Fibroblast of pulmonary artery (primary cell): ENCODE measurements at regions not wholly inside any gene's neighbourhood (a gene's known extent, or its start where the extent isn't known, plus 50 kb on each side); places are given as distances from the start of the nearest gene placed in this dataset.
"Not testable (repeated sequence)": the region's sequence is repeated elsewhere in the genome, so short reads cannot be mapped to it uniquely, and the experiment has no call there.

ENCODE experiments used
- DNase-seq: peaks from one replicate; pipeline ENCODE4 v3.0.0-alpha.2; 2010; ENCODE audit warnings: low read depth
- H3K4me3 ChIP-seq: replicated peaks from 2 replicates; pipeline ENCODE4 v1.5.1; 2011; ENCODE audit warnings: low read depth, mild to moderate bottlenecking, control low read depth, low read length, moderate library complexity
- TF ChIP-seq, protein P1 (sequence below): IDR thresholded peaks from 2 replicates; pipeline ENCODE4 v1.5.1; 2011; ENCODE audit warnings: mild to moderate bottlenecking, control low read depth, low read length, inconsistent platforms; ENCODE audit errors: missing control alignments

DNA sequence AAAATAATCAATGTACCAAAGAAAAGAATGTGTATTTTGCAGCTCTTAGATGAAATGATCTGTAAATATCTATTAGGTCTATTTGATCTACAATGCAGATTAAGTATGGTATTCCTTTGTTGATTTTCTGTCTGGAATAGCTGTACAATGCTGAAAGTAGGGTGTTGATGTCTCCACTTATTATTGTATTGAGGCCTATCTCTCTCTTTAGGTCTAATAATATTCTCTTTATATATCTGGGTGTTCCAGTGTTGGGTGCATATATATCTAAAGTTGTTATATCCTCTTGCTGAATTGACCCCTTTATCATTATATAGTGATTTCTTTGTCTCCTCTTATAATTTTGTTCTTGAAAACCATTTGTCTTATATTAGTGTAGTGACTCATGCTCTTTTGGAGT, 885.5 kb upstream of the FOXG1 start:
- H3K4me3 ChIP-seq = no peak overlapping the region
- TF ChIP-seq, protein P1, sequence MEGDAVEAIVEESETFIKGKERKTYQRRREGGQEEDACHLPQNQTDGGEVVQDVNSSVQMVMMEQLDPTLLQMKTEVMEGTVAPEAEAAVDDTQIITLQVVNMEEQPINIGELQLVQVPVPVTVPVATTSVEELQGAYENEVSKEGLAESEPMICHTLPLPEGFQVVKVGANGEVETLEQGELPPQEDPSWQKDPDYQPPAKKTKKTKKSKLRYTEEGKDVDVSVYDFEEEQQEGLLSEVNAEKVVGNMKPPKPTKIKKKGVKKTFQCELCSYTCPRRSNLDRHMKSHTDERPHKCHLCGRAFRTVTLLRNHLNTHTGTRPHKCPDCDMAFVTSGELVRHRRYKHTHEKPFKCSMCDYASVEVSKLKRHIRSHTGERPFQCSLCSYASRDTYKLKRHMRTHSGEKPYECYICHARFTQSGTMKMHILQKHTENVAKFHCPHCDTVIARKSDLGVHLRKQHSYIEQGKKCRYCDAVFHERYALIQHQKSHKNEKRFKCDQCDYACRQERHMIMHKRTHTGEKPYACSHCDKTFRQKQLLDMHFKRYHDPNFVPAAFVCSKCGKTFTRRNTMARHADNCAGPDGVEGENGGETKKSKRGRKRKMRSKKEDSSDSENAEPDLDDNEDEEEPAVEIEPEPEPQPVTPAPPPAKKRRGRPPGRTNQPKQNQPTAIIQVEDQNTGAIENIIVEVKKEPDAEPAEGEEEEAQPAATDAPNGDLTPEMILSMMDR = no peak
- DNase-seq = no peak

DNA sequence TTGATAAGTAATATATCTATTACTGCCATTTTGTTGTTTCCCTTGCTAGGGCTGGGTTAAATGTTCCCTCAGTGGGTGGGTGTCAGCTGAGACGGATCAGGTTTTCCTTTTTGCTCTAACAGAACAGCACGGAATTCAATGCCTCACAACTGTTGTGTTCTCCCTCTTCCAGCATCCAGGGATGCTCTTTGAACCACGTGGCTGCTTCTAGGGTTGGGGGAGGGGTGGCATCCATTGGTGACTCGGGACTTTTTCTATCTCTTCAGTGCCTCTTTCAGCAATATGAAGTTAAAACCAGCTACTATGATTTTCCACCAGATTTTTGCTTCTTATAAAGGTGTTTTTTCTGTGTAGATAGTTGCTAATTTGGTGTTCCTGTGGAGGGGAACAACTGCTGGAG, 884.9 kb upstream of the FOXG1 start:
- DNase-seq = no peak
- no peak overlapping the region for H3K4me3 ChIP-seq
- TF ChIP-seq, protein P1 = no peak

DNA sequence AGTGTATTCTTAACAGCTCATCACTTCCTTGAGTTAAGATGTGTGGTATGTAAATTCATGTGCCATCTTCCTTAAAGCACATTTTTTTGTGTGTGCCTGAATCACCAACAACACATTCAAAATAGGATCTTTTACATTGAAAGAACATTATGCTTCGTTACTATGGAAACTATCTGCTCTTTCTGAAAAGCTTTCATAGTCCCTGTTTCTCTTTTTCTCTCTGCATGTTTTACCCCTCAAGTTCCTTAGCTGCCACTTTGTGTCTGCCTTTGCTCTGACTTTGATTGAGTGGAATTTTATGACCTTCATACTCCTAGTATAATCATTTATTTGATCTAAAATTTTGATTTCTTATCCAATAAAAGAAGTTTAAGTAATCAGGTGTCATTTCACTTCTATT, 880.3 kb upstream of the FOXG1 start:
- no peak for DNase-seq
- H3K4me3 ChIP-seq = no peak overlapping the region
- TF ChIP-seq, protein P1 = no peak

DNA sequence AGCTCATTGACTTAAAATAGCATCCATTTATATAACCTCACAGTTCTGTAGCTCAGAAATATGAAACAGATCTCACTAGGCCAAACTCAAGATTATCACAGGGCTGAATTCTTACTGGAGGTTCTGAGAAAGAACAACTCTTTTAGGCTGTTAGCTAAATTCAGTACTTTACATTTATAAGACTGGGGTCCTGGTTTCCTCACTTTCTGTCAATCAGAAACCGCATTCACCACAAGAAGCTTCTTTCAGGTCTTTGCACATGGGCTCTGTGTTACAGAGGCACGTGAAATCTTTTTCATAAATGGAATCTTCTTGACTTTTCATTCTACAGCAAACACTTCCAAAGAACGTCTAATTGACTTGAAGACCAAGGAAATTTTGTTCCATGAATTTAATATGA, 876.3 kb upstream of the FOXG1 start:
- no peak for DNase-seq
- TF ChIP-seq, protein P1 = no peak
- no peak overlapping the region for H3K4me3 ChIP-seq

DNA sequence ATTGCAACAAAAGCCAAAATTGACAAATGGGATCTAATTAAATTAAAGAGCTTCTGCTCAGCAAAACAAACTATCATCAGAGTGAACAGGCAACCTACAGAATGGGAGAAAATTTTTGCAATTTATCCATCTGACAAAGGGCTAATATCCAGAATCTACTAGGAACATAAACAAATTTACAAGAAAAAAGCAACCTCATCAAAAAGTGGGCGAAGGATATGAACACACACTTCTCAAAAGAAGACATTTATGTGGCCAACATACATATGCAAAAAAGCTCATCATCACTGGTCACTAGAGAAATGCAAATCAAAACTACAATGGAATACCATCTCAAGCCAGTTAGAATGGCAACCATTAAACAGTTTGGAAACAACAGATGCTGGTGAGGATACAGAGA, 858.1 kb upstream of the FOXG1 start:
- not testable (repeated sequence) for DNase-seq, H3K4me3 ChIP-seq

DNA sequence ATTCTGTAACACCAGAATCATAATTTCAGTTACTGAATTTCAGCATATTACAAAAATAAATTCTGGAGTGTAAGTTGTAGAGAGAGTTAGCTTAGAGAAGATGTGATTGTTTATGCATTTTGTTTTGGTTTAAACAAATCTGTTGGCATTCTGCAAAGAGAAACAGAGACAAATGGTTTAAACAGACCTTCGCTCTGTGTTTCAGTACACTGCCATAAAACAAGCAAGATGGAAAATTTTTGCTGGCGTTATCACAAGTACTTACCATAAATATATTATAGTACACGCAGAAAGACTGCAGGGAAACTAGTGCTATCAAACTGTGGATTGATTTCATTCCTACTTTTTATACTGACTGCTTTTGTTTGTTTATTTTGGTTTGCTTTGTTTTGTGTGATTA, 850.3 kb upstream of the FOXG1 start:
- no peak overlapping the region for H3K4me3 ChIP-seq
- no peak for DNase-seq
- TF ChIP-seq, protein P1 = no peak

DNA sequence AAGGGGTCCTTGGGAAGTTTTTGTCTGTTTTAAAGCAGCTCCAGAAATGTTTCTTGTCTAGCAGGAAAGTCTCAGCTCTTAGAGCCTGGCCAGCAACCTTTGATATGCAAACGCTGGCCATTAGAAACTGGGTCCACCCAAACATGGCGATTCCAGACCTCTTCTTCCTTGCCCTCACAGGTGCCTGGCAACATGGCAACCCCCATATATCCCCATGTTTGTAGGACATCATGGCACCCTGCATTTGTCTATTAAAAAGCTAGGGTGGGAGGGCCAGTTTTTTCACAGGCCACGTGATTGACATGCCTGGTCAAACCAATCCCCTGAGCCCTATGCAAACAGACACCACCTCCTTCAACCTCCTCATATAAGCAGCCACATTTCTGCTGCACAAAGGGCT, 848.7 kb upstream of the FOXG1 start:
- TF ChIP-seq, protein P1 = no peak
- no peak for DNase-seq
- no peak overlapping the region for H3K4me3 ChIP-seq

DNA sequence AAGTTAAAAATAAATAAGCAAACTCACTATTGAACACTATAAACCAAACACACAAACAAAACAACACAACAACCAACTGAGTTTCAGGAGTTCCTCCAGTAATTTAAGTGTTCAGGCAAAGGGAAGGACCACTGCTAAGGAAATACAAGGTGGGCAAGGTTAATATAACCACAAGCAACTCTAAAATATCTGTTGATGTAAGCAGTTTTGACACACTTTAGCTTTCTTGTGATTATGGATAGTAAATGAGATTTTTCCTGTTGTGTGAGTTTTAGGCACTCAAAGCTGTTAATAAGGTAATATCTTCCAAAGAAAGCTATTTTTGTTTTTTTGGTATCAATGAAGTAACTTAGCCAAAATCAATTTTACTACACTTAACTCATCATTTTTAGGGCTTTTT, 839.1 kb upstream of the FOXG1 start:
- DNase-seq = no peak
- TF ChIP-seq, protein P1 = no peak
- no peak overlapping the region for H3K4me3 ChIP-seq
